H9 (cell line): ENCODE measurements at regions not wholly inside any gene's neighbourhood (a gene's known extent, or its start where the extent isn't known, plus 50 kb on each side); places are given as distances from the start of the nearest gene placed in this dataset.
A peak's percentile ranks its signal among the peaks of the same experiment; 100 is the strongest.

ENCODE experiments used
- DNase-seq: peaks from one replicate; pipeline ENCODE4 v3.0.0-alpha.2; 2017
- H2AFZ ChIP-seq: one replicate; pipeline ENCODE4 v1.6.1; 2013; ENCODE audit warnings: mild to moderate bottlenecking, low read length, control low read depth, moderate library complexity
- H2AK5ac ChIP-seq: 2 replicates; pipeline ENCODE4 v1.6.1; 2013; ENCODE audit warnings: low read length, control low read depth, mixed read lengths; ENCODE audit not compliant: insufficient read length
- H2BK120ac ChIP-seq: one replicate; pipeline ENCODE4 v1.6.1; 2013; ENCODE audit warnings: low read depth, mild to moderate bottlenecking, low read length, control low read depth, inconsistent platforms; ENCODE audit not compliant: poor library complexity, severe bottlenecking
- H2BK12ac ChIP-seq: 2 replicates; pipeline ENCODE4 v1.6.1; 2013; ENCODE audit warnings: low read length, control low read depth, mixed read lengths, low read depth; ENCODE audit not compliant: insufficient read length
- H2BK15ac ChIP-seq: 2 replicates; pipeline ENCODE4 v1.6.1; 2013; ENCODE audit warnings: low read depth, low read length, control low read depth
- H2BK20ac ChIP-seq: one replicate; pipeline ENCODE4 v1.6.1; 2013; ENCODE audit warnings: low read depth, mild to moderate bottlenecking, low read length, control low read depth, inconsistent platforms; ENCODE audit not compliant: poor library complexity, severe bottlenecking
- H2BK5ac ChIP-seq: 2 replicates; pipeline ENCODE4 v1.6.1; 2013; ENCODE audit warnings: low read length, control low read depth, mixed read lengths; ENCODE audit not compliant: insufficient read length
- H3K14ac ChIP-seq: 2 replicates; pipeline ENCODE4 v1.6.1; 2013; ENCODE audit warnings: low read length, control low read depth; ENCODE audit not compliant: insufficient read depth
- H3K18ac ChIP-seq: 2 replicates; pipeline ENCODE4 v1.6.1; 2013; ENCODE audit warnings: low read depth, mild to moderate bottlenecking, mixed read lengths, low read length, control low read depth; ENCODE audit not compliant: insufficient read length
- H3K23ac ChIP-seq: 2 replicates; pipeline ENCODE4 v1.6.1; 2013; ENCODE audit warnings: low read length, control low read depth, mixed read lengths, low read depth; ENCODE audit not compliant: insufficient read length
- H3K23me2 ChIP-seq: 2 replicates; pipeline ENCODE4 v1.6.1; 2013; ENCODE audit warnings: low read depth, mild to moderate bottlenecking, mixed read lengths, low read length, control low read depth; ENCODE audit not compliant: insufficient read length, poor library complexity, severe bottlenecking
- H3K27ac ChIP-seq: 2 replicates; pipeline ENCODE4 v1.5.1; 2013; ENCODE audit warnings: low read length, control low read depth, mixed read lengths, low read depth; ENCODE audit not compliant: insufficient read length
- H3K27me3 ChIP-seq: 2 replicates; pipeline ENCODE4 v1.6.1; 2013; ENCODE audit warnings: low read length, control low read depth, inconsistent platforms; ENCODE audit not compliant: insufficient read depth
- H3K4ac ChIP-seq: 2 replicates; pipeline ENCODE4 v1.6.1; 2013; ENCODE audit warnings: low read depth, mild to moderate bottlenecking, control low read depth, inconsistent platforms, low read length, moderate library complexity
- H3K4me1 ChIP-seq: 2 replicates; pipeline ENCODE4 v1.6.1; 2013; ENCODE audit warnings: low read length, control low read depth, inconsistent platforms; ENCODE audit not compliant: insufficient read depth
- H3K4me2 ChIP-seq: 2 replicates; pipeline ENCODE4 v1.6.1; 2013; ENCODE audit warnings: low read length, control low read depth, mixed read lengths; ENCODE audit not compliant: insufficient read length, insufficient read depth
- H3K56ac ChIP-seq: 2 replicates; pipeline ENCODE4 v1.6.1; 2013; ENCODE audit warnings: low read depth, mild to moderate bottlenecking, mixed read lengths, low read length, control low read depth; ENCODE audit not compliant: insufficient read length
- H3K79me1 ChIP-seq: 2 replicates; pipeline ENCODE4 v1.6.1; 2013; ENCODE audit warnings: low read depth, mild to moderate bottlenecking, moderate library complexity, low read length, control low read depth, inconsistent platforms; ENCODE audit not compliant: insufficient read depth, poor library complexity, severe bottlenecking
- H3K79me2 ChIP-seq: 2 replicates; pipeline ENCODE4 v1.6.1; 2013; ENCODE audit warnings: low read length, control low read depth, inconsistent platforms; ENCODE audit not compliant: insufficient read depth
- H3K9ac ChIP-seq: 2 replicates; pipeline ENCODE4 v1.6.1; 2013; ENCODE audit warnings: low read length, control low read depth, mixed read lengths; ENCODE audit not compliant: insufficient read length; ENCODE audit errors: extremely low read depth
- H3K9me3 ChIP-seq: one replicate; pipeline ENCODE4 v1.6.1; 2013; ENCODE audit warnings: low read depth, low read length, inconsistent platforms; ENCODE audit not compliant: control insufficient read depth
- H3T11ph ChIP-seq: one replicate; pipeline ENCODE4 v1.6.1; 2013; ENCODE audit warnings: mild to moderate bottlenecking, low read length, control low read depth, inconsistent platforms
- H4K20me1 ChIP-seq: one replicate; pipeline ENCODE4 v1.6.1; 2013; ENCODE audit not compliant: control insufficient read depth, insufficient read length, insufficient read depth
- H4K5ac ChIP-seq: 2 replicates; pipeline ENCODE4 v1.6.1; 2013; ENCODE audit warnings: low read depth, mild to moderate bottlenecking, mixed read lengths, low read length, control low read depth; ENCODE audit not compliant: insufficient read length
- H4K8ac ChIP-seq: replicated peaks from 2 replicates; pipeline ENCODE4 v1.6.1; 2013; ENCODE audit warnings: low read length, control low read depth, mixed read lengths, low read depth; ENCODE audit not compliant: insufficient read length
- H4K91ac ChIP-seq: 2 replicates; pipeline ENCODE4 v1.6.1; 2013; ENCODE audit warnings: low read depth, mild to moderate bottlenecking, moderate library complexity, mixed read lengths, low read length, control low read depth; ENCODE audit not compliant: insufficient read length
- H3K27ac Mint-ChIP-seq, 3 experiments: 2 replicates in 2 of 3; 3 replicates in 1 of 3; pipeline ENCODE4 v1.8.0; 2020 to 2021; ENCODE audit warnings: mixed read lengths in 3 of 3, mild to moderate bottlenecking in 1 of 3, moderate library complexity in 1 of 3
- H3K27me3 Mint-ChIP-seq: 2 replicates; pipeline ENCODE4 v1.8.0; 2021; ENCODE audit warnings: low read depth, mild to moderate bottlenecking, moderate library complexity, mixed read lengths
- H3K36me3 Mint-ChIP-seq, 3 experiments: 2 replicates in 2 of 3; 3 replicates in 1 of 3; pipeline ENCODE4 v1.8.0; 2020 to 2021; ENCODE audit warnings: low read depth in 3 of 3, mixed read lengths in 3 of 3; ENCODE audit not compliant: insufficient read depth in 1 of 3
- H3K4me1 Mint-ChIP-seq, 2 experiments: 2 replicates each; pipeline ENCODE4 v1.8.0; 2020; ENCODE audit warnings: mixed read lengths in 2 of 2
- H3K4me3 Mint-ChIP-seq, 2 experiments: 2 replicates in 1 of 2; 3 replicates in 1 of 2; pipeline ENCODE4 v1.8.0; 2020 to 2021; ENCODE audit warnings: mild to moderate bottlenecking in 2 of 2, mixed read lengths in 2 of 2, moderate library complexity in 1 of 2
- H3K9me3 Mint-ChIP-seq, 2 experiments: 2 replicates in 1 of 2; 3 replicates in 1 of 2; pipeline ENCODE4 v1.8.0; 2020; ENCODE audit warnings: mild to moderate bottlenecking in 2 of 2, mixed read lengths in 2 of 2, moderate library complexity in 1 of 2
- CTCF ChIP-seq: fragments of 200-600 bp; sonication (generic); conservative IDR thresholded peaks from 3 replicates; pipeline ENCODE4 v1.8.0; 2021; ENCODE audit warnings: antibody characterized with exemption, mild to moderate bottlenecking
- WGBS: extraction: QIAGEN DNeasy Blood & Tissue Kit; methylation state at CpG from one replicate; pipeline ENCODE4 v1.1.7; 2013; ENCODE audit warnings: missing lambda C conversion rate, low lambda C conversion rate, mixed read lengths; ENCODE audit not compliant: insufficient read length; ENCODE audit errors: extremely low coverage; 5-methylcytosine and 5-hydroxymethylcytosine counted together

- H2BK5ac ChIP-seq, result no peak overlapping the region
- H3K18ac ChIP-seq, result no peak overlapping the region
- no peaks in the 10 kb centered on the region for H3K4me1 ChIP-seq
- no peak overlapping the region for H3K14ac ChIP-seq
- H4K5ac ChIP-seq, result no peak overlapping the region
- Mint-ChIP-seq H3K9me3 (no peaks in the 10 kb centered on the region; a peak in 1 of 5 replicates), H3K4me3 (no peak overlapping the region), H3K27ac (no peak overlapping the region; a peak in 1 of 7 replicates), H3K4me1 (peaks cover 4 to 5% of the 10 kb centered on the region in 2 experiments), H3K36me3 (no peaks in the 10 kb centered on the region), H3K27me3 (peaks cover 2% of the 10 kb centered on the region; the same call in 1 of the 2 replicates)
- no peak overlapping the region for H2BK12ac ChIP-seq
- H2AFZ ChIP-seq, result peak overlapping the region; percentile 37
- H3K9me3 ChIP-seq, result no peaks in the 10 kb centered on the region
- H4K20me1 ChIP-seq, result no peaks in the 10 kb centered on the region
- H3K23ac ChIP-seq, result no peak overlapping the region
- no peak overlapping the region for H3K4ac ChIP-seq
- H4K8ac ChIP-seq, result no peak overlapping the region
- H3K27me3 ChIP-seq, result no peaks in the 10 kb centered on the region
- H3K4me2 ChIP-seq, result no peak overlapping the region
- H3K23me2 ChIP-seq, result no peaks in the 10 kb centered on the region
- no peak overlapping the region for H4K91ac ChIP-seq
- no peak for DNase-seq
- no peak overlapping the region for H2BK15ac ChIP-seq
- H3K79me1 ChIP-seq, result no peaks in the 10 kb centered on the region
- no peaks in the 10 kb centered on the region for H3K79me2 ChIP-seq
- H2BK20ac ChIP-seq, result no peak overlapping the region
- H3K9ac ChIP-seq, result no peak overlapping the region
- no peak overlapping the region for H2AK5ac ChIP-seq
- WGBS, result no CpG with 5 or more reads among the region's 9 CpGs
- no peak overlapping the region for H3T11ph ChIP-seq
- TF ChIP-seq CTCF, result no peak
- no peak overlapping the region for H3K56ac ChIP-seq
- H3K27ac ChIP-seq, result no peak overlapping the region
- no peak overlapping the region for H2BK120ac ChIP-seq
Observed at GRCh38 chr10:64037071-64037661, 516.0 kb downstream of the REEP3 start.
